K562 (cell line): ENCODE measurements at regions not wholly inside any gene's neighbourhood (a gene's known extent, or its start where the extent isn't known, plus 50 kb on each side); places are given as distances from the start of the nearest gene placed in this dataset.

Experiments used
- ATAC-seq: fragments of 200-7000 bp; cut with Tn5 transposase; 3 replicates; pipeline ENCODE4 v1.9.1; 2020; ENCODE audit warnings: moderate library complexity
- BruUV-seq: library from RNA; stranded (reverse); fragments of 400-500 nt; replicated peaks from 2 replicates; lab custom pipeline; 2021; lab: Mats Ljungman, UMichigan
- CTCF ChIA-PET: fragments of 300-600 bp; formaldehyde crosslinking; extraction: SDS; loops from one replicate; lab custom pipeline; 2021; ENCODE audit warnings: low intra/inter-chr PET ratio; lab: Yijun Ruan, JAX
- POLR2A ChIA-PET: fragments of 300-600, 350-650 bp; sonication (Branson Sonifier 250); formaldehyde crosslinking; extraction: SDS; loops from one replicate; lab custom pipeline; 2021; ENCODE audit warnings: antibody characterized with exemption, inconsistent platforms; lab: Yijun Ruan, JAX
- DNase-seq, 4 experiments: peaks; one replicate each; pipeline versions ENCODE4 v3.0.0 to v3.0.0-alpha.2; 2011 to 2018; ENCODE audit warnings: low spot score in 3 of 4, mixed read lengths in 3 of 4; ENCODE audit errors: extremely low read depth in 1 of 4
- FAIRE-seq: peaks from 2 replicates; lab custom pipeline; 2011; peaks lifted over from hg19 to GRCh38; lab: Jason Lieb, UNC
- H2AFZ ChIP-seq: 2 replicates; pipeline ENCODE4 v1.6.0; 2011; ENCODE audit warnings: low read depth, low read length, control low read depth, inconsistent platforms
- H3K27ac ChIP-seq: fragments of 200-600 bp; 3 replicates; pipeline ENCODE4 v1.8.0; 2011; ENCODE audit warnings: low read depth, mild to moderate bottlenecking, control low read depth, inconsistent platforms, low read length, moderate library complexity, mixed read lengths; ENCODE audit errors: extremely low read depth
- H3K27me3 ChIP-seq, 2 experiments: fragments of 300-600 bp in 1 of 2; 2 replicates in 1 of 2; 3 replicates in 1 of 2; pipeline versions ENCODE4 v1.6.0 to v1.8.0; 2011; ENCODE audit warnings: inconsistent platforms in 2 of 2, low read length in 2 of 2, mild to moderate bottlenecking in 1 of 2, mixed read lengths in 1 of 2, moderate library complexity in 1 of 2; ENCODE audit not compliant: control insufficient read depth in 2 of 2, insufficient read depth in 2 of 2
- H3K36me3 ChIP-seq: fragments of 300-600 bp; 3 replicates; pipeline ENCODE4 v1.8.0; 2011; ENCODE audit warnings: mild to moderate bottlenecking, low read length, inconsistent platforms; ENCODE audit not compliant: control insufficient read depth, insufficient read depth
- H3K4me1 ChIP-seq, 2 experiments: fragments of 200-600 bp in 1 of 2; replicated peaks in 1 of 2; 2 replicates in 1 of 2; 3 replicates in 1 of 2; pipeline versions ENCODE4 v1.5.1 to v1.8.0; 2011; ENCODE audit warnings: inconsistent platforms in 2 of 2, low read length in 2 of 2, mild to moderate bottlenecking in 1 of 2, mixed read lengths in 1 of 2, moderate library complexity in 1 of 2; ENCODE audit not compliant: control insufficient read depth in 2 of 2, insufficient read depth in 2 of 2
- H3K4me2 ChIP-seq: 2 replicates; pipeline ENCODE4 v1.6.1; 2011; ENCODE audit warnings: low read length, control low read depth, inconsistent platforms, mixed read lengths; ENCODE audit not compliant: insufficient read depth
- H3K4me3 ChIP-seq: fragments of 200-600 bp; sonication (generic), shearing (Covaris generic); 2 replicates; pipeline ENCODE4 v1.5.1; 2016; ENCODE audit warnings: control low read depth, inconsistent platforms
- H3K79me2 ChIP-seq: fragments of 200-600 bp; 3 replicates; pipeline ENCODE4 v1.8.0; 2011; ENCODE audit warnings: low read length, inconsistent platforms; ENCODE audit not compliant: control insufficient read depth, insufficient read depth
- H3K9ac ChIP-seq, 2 experiments: 2 replicates each; pipeline versions ENCODE4 v1.6.0 to v1.6.1; 2011; ENCODE audit warnings: low read depth in 2 of 2, low read length in 2 of 2, control low read depth in 1 of 2, inconsistent platforms in 1 of 2, mild to moderate bottlenecking in 1 of 2, mixed read lengths in 1 of 2; ENCODE audit not compliant: insufficient read depth in 1 of 2
- H3K9me1 ChIP-seq: one replicate; pipeline ENCODE4 v1.6.0; 2011; ENCODE audit warnings: inconsistent platforms, mild to moderate bottlenecking, low read length, moderate library complexity; ENCODE audit not compliant: control insufficient read depth, insufficient read depth
- H3K9me3 ChIP-seq: replicated peaks from 2 replicates; pipeline ENCODE4 v1.5.1; 2011; ENCODE audit warnings: low read depth, low read length, inconsistent platforms; ENCODE audit not compliant: control insufficient read depth, insufficient read depth
- H4K20me1 ChIP-seq: replicated peaks from 2 replicates; pipeline ENCODE4 v1.6.1; 2011; ENCODE audit warnings: low read length, inconsistent platforms, mixed read lengths; ENCODE audit not compliant: control insufficient read depth, insufficient read depth
- CBX2 ChIP-seq: fragments of 200-600 bp; sonication (generic); IDR thresholded peaks from one replicate; pipeline ENCODE4 v1.6.1; 2012; ENCODE audit warnings: mild to moderate bottlenecking, low read length, inconsistent platforms; ENCODE audit not compliant: insufficient read depth, poor library complexity, severe bottlenecking
- GTF3C2 ChIP-seq: IDR thresholded peaks from 3 replicates; pipeline ENCODE4 v1.6.1; 2011; ENCODE audit warnings: borderline replicate concordance, mild to moderate bottlenecking, moderate library complexity; ENCODE audit not compliant: insufficient read length; ENCODE audit errors: extremely low read depth
- KDM4B ChIP-seq, 2 experiments: fragments of 450-650 bp in 1 of 2; sonication (generic) in 1 of 2; IDR thresholded peaks; 2 replicates each; pipeline ENCODE4 v1.6.1; 2016 to 2017; ENCODE audit warnings: borderline replicate concordance in 2 of 2, antibody characterized with exemption in 1 of 2, low read depth in 1 of 2, mild to moderate bottlenecking in 1 of 2
- MCM7 ChIP-seq, 2 experiments: fragments of 450-650 bp; IDR thresholded peaks; 2 replicates each; pipeline ENCODE4 v1.6.1; 2016 to 2018
- TAF1 ChIP-seq: IDR thresholded peaks from 2 replicates; pipeline ENCODE4 v1.6.1; 2011; ENCODE audit warnings: mild to moderate bottlenecking, low read length, moderate library complexity; ENCODE audit not compliant: insufficient read depth, control insufficient read depth, severe bottlenecking; ENCODE audit errors: extremely low read depth
- ZBTB8A ChIP-seq: fragments of 450-650 bp; IDR thresholded peaks from 2 replicates; pipeline ENCODE4 v1.6.1; 2018; ENCODE audit warnings: mild to moderate bottlenecking, moderate library complexity; ENCODE audit not compliant: partially characterized antibody
- ZNF76 ChIP-seq: fragments of 250-450 bp; sonication (Bioruptor Pico); IDR thresholded peaks from 2 replicates; pipeline ENCODE4 v1.4.0; 2020; ENCODE audit warnings: mild to moderate bottlenecking, moderate library complexity, borderline replicate concordance
- ZNF780A ChIP-seq: fragments of 250-450 bp; sonication (Bioruptor Pico); IDR thresholded peaks from 2 replicates; pipeline ENCODE4 v1.5.0; 2021; ENCODE audit warnings: mild to moderate bottlenecking
- WGBS: fragments of 100-300 bp; shearing (Covaris generic); methylation state at CpG from one replicate; pipeline ENCODE4 v1.1.6; 2016; ENCODE audit warnings: low coverage, mixed read lengths; ENCODE audit not compliant: insufficient coverage; ENCODE audit errors: missing lambda C conversion rate; 5-methylcytosine and 5-hydroxymethylcytosine counted together
- in situ Hi-C: fragments of 300-500 bp; cut with MboI; formaldehyde crosslinking; loops from 4 replicates; pipeline ENCODE4 v1.15.0; 2018; ENCODE audit warnings: inconsistent platforms, mixed read lengths
- intact Hi-C: fragments of 100-400 bp; cut with micrococcal nuclease; formaldehyde crosslinking; loops from 2 replicates; pipeline ENCODE4 v1.14.2; 2022

- Histone ChIP-seq H3K4me1 (no peaks in the 10 kb centered on the region), H2AFZ (no peak overlapping the region), H3K36me3 (no peaks in the 10 kb centered on the region), H3K9me1 (no peaks in the 10 kb centered on the region)
- no TSS peak for BruUV-seq
- no peak for ATAC-seq
- no peak for DNase-seq
- TF ChIP-seq ZNF76 (CRISPR knock-in tag): no peak
- TF ChIP-seq, all 486 proteins: peak for 0
- Histone ChIP-seq H4K20me1 (no peaks in the 10 kb centered on the region), H3K9me3 (no peaks in the 10 kb centered on the region), H3K27me3 (no peaks in the 10 kb centered on the region), H3K4me2 (no peak overlapping the region), H3K4me3 (no peak overlapping the region), H3K79me2 (no peaks in the 10 kb centered on the region), H3K9ac (no peak overlapping the region), H3K27ac (no peak overlapping the region)
- WGBS: 0% methylated on average over 1 of the region's 1 CpG
- intact Hi-C loops (no loop called here), in situ Hi-C loops (no loop called here)
- ChIA-PET POLR2A (no interaction called here), CTCF (no interaction called here)
- no peak for FAIRE-seq
Observed at GRCh38 chr5:125961150-125961549, 462.1 kb upstream of the GRAMD2B start.

GRCh38 chr5:125965577-125965976 is 457.6 kb upstream of the GRAMD2B start:
- POLR2A ChIA-PET: no interaction called here
- no peaks in the 10 kb centered on the region for H3K9me3 ChIP-seq
- H3K27me3 ChIP-seq: no peaks in the 10 kb centered on the region
- in situ Hi-C loops: no loop called here
- DNase-seq (no peak), FAIRE-seq (no peak)
- BruUV-seq: no TSS peak
- H3K4me3 ChIP-seq: no peak overlapping the region
- no peaks in the 10 kb centered on the region for H3K4me1 ChIP-seq
- TF ChIP-seq KDM4B (IDR thresholded peaks at IDR 0.05; ENCODE audit: borderline replicate concordance in 2 of 2, low read depth in 1 of 2): no peak
- no peak for TF ChIP-seq ZBTB8A
- TF ChIP-seq MCM7 (IDR thresholded peaks at IDR 0.05): no peak
- no peak for TF ChIP-seq GTF3C2
- no peak for TF ChIP-seq TAF1
- no peak for TF ChIP-seq CBX2
- no peak for TF ChIP-seq ZNF780A
- TF ChIP-seq, all 486 proteins: peak for 0
- Histone ChIP-seq H2AFZ (no peak overlapping the region), H3K9me1 (no peaks in the 10 kb centered on the region), H3K36me3 (no peaks in the 10 kb centered on the region), H3K9ac (no peak overlapping the region), H4K20me1 (no peaks in the 10 kb centered on the region), H3K79me2 (no peaks in the 10 kb centered on the region), H3K27ac (no peak overlapping the region), H3K4me2 (no peak overlapping the region)
- CTCF ChIA-PET: no interaction called here
- 0% methylated on average over 4 of the region's 4 CpGs for WGBS
- no peak for ATAC-seq
- intact Hi-C loops: no loop called here
